ENCODE measurements at regions not wholly inside any gene's neighbourhood (a gene's known extent, or its start where the extent isn't known, plus 50 kb on each side); places are given as distances from the start of the nearest gene placed in this dataset.

GRCh38 chr4:177699365-177700213 is 257.4 kb upstream of the AGA start:
- DNase-seq, result no peak

DNA sequence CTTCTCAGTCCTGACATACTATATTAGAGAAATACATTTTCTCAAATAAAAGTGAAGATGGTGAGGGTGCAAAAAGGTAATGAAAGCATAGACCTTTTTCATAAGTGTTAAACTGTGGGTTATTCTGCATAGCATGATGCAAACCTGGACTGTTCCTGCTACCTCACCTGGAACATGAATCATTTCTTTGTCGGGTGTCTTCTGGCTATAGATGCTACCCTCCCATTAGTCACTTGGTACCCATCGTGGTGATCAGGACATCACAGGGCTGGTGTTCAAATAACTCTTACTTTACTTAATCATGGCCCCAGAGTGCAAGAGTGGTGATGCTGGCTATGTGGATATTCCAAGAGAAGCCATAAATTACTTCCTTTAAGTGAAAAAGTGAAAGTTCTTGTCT is 264.7 kb upstream of the AGA start:
- no peak for DNase-seq

DNA sequence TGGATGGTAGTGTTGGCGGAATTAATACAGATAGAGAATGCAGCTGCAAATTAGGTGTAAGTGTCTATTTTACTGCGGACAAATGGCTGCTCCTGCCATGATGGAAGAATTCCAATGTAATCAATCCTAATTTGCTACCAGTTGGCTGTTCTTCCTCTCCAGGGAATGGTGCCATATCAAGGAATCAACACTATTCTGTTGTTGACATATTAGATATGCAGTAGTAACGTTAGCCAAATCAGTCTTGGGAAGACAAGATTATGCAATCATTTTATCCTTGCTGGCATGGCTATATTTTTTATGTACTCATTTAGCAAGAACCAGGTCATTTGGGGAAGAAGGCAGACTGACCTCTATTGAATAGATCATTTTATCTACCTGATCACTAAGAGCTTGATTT is 271.2 kb upstream of the AGA start:
- DNase-seq, result no peak

GRCh38 chr4:177717407-177717806 is 275.2 kb upstream of the AGA start:
- no peak for DNase-seq

- no peak for DNase-seq
These were observed 276.3 kb upstream of the AGA start for GRCh38 chr4:177718514-177718913.

- DNase-seq, result no peak
These were observed 283.9 kb upstream of the AGA start for GRCh38 chr4:177726111-177726510.

DNA sequence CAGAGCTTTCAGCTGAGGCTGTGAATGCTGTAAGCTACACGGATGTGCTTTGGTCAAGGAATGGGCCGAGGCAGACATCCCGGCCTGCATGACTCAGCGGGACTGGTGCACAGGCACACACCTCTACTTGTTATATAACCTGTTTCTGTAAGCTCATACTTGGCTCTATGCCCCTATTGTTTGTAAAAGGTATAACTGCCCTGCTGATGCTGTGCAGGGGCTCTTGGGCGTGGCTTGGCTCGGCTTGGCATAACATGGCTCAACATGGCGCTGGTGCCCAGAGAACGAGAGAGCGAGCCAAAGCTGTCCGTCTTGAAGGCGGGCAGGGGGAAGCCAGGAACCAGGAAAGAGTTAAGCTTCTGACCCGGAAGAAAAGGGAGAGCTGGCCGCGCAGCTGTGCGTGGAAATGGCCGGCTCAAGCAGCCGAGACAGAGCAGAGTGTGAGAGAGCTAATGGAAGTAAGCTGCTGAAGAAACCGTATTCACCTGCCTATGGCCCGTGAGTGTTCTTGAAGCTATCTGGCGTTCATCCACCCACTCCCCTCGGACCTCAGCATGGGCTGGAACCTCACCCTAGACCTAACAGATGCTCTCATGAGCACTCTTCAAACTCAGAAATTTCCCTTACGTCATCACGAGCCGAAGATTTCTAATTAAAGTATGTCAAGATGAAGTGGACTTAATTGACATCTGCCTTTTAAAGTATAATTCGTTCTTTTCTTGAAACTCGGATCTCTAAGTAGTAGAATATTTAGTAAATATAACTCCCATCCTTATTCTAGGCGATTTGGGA is 286.3 kb upstream of the AGA start:
- no peak for DNase-seq

- no peak for DNase-seq
These were observed 287.4 kb upstream of the AGA start for GRCh38 chr4:177729681-177730080.

GRCh38 chr4:177737387-177737940 is 295.2 kb upstream of the AGA start:
- no peak for DNase-seq

GRCh38 chr4:177740563-177740962 is 298.3 kb upstream of the AGA start:
- DNase-seq, result no peak

GRCh38 chr4:177759729-177760128 is 317.5 kb upstream of the AGA start:
- DNase-seq, result no peak

- DNase-seq, result no peak
These were observed 319.5 kb upstream of the AGA start for GRCh38 chr4:177761692-177762091.

DNA sequence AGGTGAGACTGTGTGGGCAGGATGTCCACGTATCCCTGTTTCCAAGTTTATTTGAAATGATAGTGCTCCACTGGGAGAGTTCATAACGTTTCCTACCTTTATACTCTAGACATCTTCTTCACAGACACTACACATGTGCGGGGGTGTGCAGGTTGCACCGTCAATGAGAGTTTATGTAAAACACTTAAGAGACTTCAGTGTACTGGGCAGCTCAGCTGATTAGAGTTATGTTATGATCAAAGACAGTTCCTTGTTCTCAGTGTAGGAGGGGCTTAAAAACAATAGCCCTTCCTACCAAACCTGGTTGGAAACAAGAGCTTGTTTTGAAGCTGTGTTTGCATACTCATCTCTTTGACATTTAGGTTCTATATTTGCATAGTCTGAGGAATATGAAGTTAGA is 326.9 kb upstream of the AGA start:
- DNase-seq, result no peak

- DNase-seq, result no peak
These were observed 328.5 kb upstream of the AGA start for GRCh38 chr4:177770776-177771175.

- no peak for DNase-seq
These were observed 329.4 kb upstream of the AGA start for GRCh38 chr4:177771645-177772044.

DNA sequence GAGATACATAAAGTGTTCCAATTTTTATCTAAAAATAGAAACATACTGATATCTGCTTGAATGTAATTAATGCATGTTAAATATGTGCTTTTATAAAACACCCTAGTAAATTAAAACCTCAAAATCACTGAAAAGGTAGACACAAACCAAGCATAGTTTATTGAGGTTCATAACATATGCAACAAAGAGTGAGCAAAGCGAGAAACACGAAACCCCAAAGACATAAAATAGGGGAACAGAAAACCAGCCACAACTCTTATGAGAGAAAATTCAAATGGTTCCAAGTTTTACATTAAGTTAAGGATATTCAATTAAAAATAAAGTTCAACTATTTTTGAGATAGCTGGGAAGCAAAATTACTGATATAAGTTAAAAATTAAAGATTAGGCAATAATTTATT is 336.4 kb upstream of the AGA start:
- DNase-seq, result no peak

DNA sequence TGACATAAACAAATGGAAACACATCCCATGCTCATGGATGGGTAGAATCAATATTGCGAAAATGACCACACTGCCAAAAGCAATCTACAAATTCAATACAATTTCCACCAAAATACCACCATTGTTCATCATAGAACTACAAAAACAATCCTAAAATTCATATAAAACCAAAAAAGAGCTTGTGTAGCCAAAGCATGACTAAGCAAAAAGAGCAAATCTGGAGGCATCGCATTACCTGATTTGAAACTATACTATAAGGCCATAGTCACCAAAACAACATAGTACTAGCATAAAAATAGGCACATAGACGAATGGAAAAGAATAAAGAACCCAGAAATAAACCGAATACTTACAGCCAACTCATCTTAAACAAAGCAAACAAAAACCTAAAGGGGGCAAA is 342.8 kb upstream of the AGA start:
- DNase-seq, result no peak

DNA sequence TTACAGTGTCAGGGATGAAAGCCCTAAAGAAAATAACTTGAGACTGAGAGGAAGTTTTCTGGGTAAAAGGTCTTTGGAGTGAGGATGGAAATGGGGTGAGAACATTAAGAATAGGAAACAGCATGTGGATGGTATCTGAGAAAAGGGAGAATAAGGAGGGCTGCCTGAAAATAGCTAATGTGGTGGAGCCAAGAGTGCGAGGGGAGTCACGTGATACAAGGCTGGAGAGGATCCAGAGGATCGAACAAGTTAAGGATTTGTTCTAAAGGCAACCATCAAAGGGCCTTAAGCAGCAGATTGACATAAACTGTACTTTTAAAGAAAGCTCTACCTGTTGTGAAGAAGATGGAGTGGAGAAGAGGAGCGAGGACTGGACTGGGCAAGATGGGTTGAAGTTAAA is 347.4 kb upstream of the AGA start:
- DNase-seq, result no peak

DNA sequence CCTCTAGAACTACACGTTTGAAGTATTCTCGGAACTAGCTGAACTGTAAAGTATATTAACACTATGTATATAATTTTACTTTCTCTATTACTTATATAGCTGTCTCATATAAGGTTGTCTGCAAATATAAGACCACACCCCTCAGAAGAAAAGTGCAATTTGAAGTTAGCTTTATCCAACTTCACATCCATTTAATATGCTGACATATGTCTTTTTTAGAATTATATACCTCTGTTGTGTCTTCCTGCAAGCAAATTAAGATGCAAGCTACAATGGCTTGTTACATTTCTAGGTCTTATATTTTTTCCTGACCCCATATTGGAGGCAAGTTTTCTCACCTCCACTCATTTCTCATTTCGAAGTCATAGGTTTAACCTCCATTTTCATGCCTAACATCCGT is 349.0 kb upstream of the AGA start:
- DNase-seq, result no peak

GRCh38 chr4:177796841-177797240 is 354.6 kb upstream of the AGA start:
- DNase-seq, result no peak

DNA sequence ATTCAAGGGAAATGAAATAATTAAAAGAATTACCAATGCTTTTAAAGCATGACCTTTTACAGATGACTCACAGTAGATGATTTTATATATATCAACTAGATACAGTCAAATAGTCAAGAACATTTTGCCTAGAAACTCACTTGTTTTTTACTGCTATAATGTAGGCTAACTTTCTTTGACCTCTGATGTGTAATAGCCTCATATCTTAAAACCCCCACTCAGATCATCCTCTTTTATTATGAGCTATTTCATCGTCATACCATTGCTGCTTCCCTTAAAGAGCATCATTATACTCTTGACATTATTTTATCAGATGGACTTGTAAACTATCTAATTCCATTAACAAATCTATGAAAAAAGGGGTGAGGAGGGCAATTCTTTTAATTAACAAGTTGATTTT is 355.9 kb upstream of the AGA start:
- no peak for DNase-seq

GRCh38 chr4:177802162-177802561 is 359.9 kb upstream of the AGA start:
- DNase-seq, result no peak

- no peak for DNase-seq
These were observed 360.4 kb upstream of the AGA start for GRCh38 chr4:177802661-177803060.

GRCh38 chr4:177803151-177803550 is 360.9 kb upstream of the AGA start:
- no peak for DNase-seq
